Skeletal muscle tissue (tissue), 3 donors: ENCODE measurements at regions not wholly inside any gene's neighbourhood (a gene's known extent, or its start where the extent isn't known, plus 50 kb on each side); places are given as distances from the start of the nearest gene placed in this dataset.
"Not testable (repeated sequence)": the region's sequence is repeated elsewhere in the genome, so short reads cannot be mapped to it uniquely, and the experiment has no call there.

Source experiments
- H3K27ac ChIP-seq: one replicate; pipeline ENCODE4 v1.7.0; 2013; ENCODE audit warnings: mild to moderate bottlenecking, low read depth, low read length, inconsistent platforms
- H3K27me3 ChIP-seq, 3 donors: one replicate each; pipeline ENCODE4 v1.7.0; 2013; ENCODE audit warnings: low read length in 3 of 3; ENCODE audit not compliant: control insufficient read depth in 3 of 3, insufficient read depth in 3 of 3
- H3K36me3 ChIP-seq, 3 donors: one replicate each; pipeline ENCODE4 v1.7.0; 2013; ENCODE audit warnings: low read length in 3 of 3; ENCODE audit not compliant: control insufficient read depth in 3 of 3, insufficient read depth in 3 of 3
- H3K4me1 ChIP-seq, 3 donors: one replicate each; pipeline ENCODE4 v1.7.0; 2013; ENCODE audit warnings: low read length in 3 of 3, mild to moderate bottlenecking in 3 of 3; ENCODE audit not compliant: control insufficient read depth in 3 of 3, insufficient read depth in 3 of 3
- H3K4me3 ChIP-seq, 3 donors: one replicate each; pipeline ENCODE4 v1.7.0; 2013; ENCODE audit warnings: low read length in 3 of 3
- H3K9ac ChIP-seq, 3 donors: one replicate each; pipeline ENCODE4 v1.7.0; 2013; ENCODE audit warnings: low read length in 3 of 3, mild to moderate bottlenecking in 3 of 3, moderate library complexity in 2 of 3, low read depth in 1 of 3
- H3K9me3 ChIP-seq, 3 donors: one replicate each; pipeline ENCODE4 v1.7.0; 2013; ENCODE audit warnings: low read length in 3 of 3; ENCODE audit not compliant: control insufficient read depth in 3 of 3
- donor health status: Osteomylitis.

GRCh38 chr5:25002371-25002770 lies 357.6 kb upstream of the CDH10 start:
- Histone ChIP-seq H3K27ac (no peak overlapping the region), H3K9ac (no peak overlapping the region), H3K4me3 (no peak overlapping the region), H3K9me3 (peaks cover 0 to 2% (median 0%) of the 10 kb centered on the region in 3 donors), H3K36me3 (no peaks in the 10 kb centered on the region), H3K4me1 (no peaks in the 10 kb centered on the region), H3K27me3 (no peaks in the 10 kb centered on the region)

- no peak overlapping the region for H3K4me3 ChIP-seq
- no peaks in the 10 kb centered on the region for H3K27me3 ChIP-seq
- H3K9me3 ChIP-seq, result peaks cover 0 to 2% (median 0%) of the 10 kb centered on the region in 3 donors
- no peaks in the 10 kb centered on the region for H3K4me1 ChIP-seq
- H3K36me3 ChIP-seq, result no peaks in the 10 kb centered on the region
- no peak overlapping the region for H3K27ac ChIP-seq
- no peak overlapping the region for H3K9ac ChIP-seq
Measured at GRCh38 chr5:24999732-25000131, 355.0 kb upstream of the CDH10 start.

GRCh38 chr5:24998641-24999040 lies 353.9 kb upstream of the CDH10 start:
- H3K27ac ChIP-seq, result no peak overlapping the region

GRCh38 chr5:24986326-24986725 lies 341.5 kb upstream of the CDH10 start:
- no peak overlapping the region for H3K9ac ChIP-seq
- no peaks in the 10 kb centered on the region for H3K4me1 ChIP-seq
- H3K36me3 ChIP-seq, result no peaks in the 10 kb centered on the region
- H3K27me3 ChIP-seq, result no peaks in the 10 kb centered on the region
- H3K4me3 ChIP-seq, result no peak overlapping the region
- no peak overlapping the region for H3K27ac ChIP-seq
- peaks cover 0 to 2% (median 0%) of the 10 kb centered on the region in 3 donors for H3K9me3 ChIP-seq

More at GRCh38 chr5:24998641-24999040, 353.9 kb upstream of the CDH10 start:
- H3K4me3 ChIP-seq, result no peak overlapping the region
- H3K36me3 ChIP-seq, result no peaks in the 10 kb centered on the region
- no peaks in the 10 kb centered on the region for H3K4me1 ChIP-seq
- no peaks in the 10 kb centered on the region for H3K27me3 ChIP-seq
- H3K9ac ChIP-seq, result no peak overlapping the region
- H3K9me3 ChIP-seq, result peaks cover 0 to 2% (median 0%) of the 10 kb centered on the region in 3 donors

- not testable (repeated sequence) for H3K4me3 ChIP-seq
Measured at GRCh38 chr5:24978552-24978951, 333.8 kb upstream of the CDH10 start.

GRCh38 chr5:24963611-24964010 lies 318.8 kb upstream of the CDH10 start:
- no peaks in the 10 kb centered on the region for H3K27me3 ChIP-seq
- H3K9me3 ChIP-seq, result no peaks in the 10 kb centered on the region
- H3K4me1 ChIP-seq, result no peaks in the 10 kb centered on the region
- no peak overlapping the region for H3K9ac ChIP-seq
- no peak overlapping the region for H3K4me3 ChIP-seq
- H3K36me3 ChIP-seq, result no peaks in the 10 kb centered on the region
- H3K27ac ChIP-seq, result no peak overlapping the region

More at GRCh38 chr5:24978552-24978951, 333.8 kb upstream of the CDH10 start:
- H3K27me3 ChIP-seq, H3K4me1 ChIP-seq, H3K27ac ChIP-seq, H3K36me3 ChIP-seq, H3K9me3 ChIP-seq, H3K9ac ChIP-seq: not testable (repeated sequence)

- H3K9ac ChIP-seq, result no peak overlapping the region
- H3K4me3 ChIP-seq, result no peak overlapping the region
- H3K36me3 ChIP-seq, result no peaks in the 10 kb centered on the region
- H3K4me1 ChIP-seq, result no peaks in the 10 kb centered on the region
- H3K27ac ChIP-seq, result no peak overlapping the region
- no peaks in the 10 kb centered on the region for H3K27me3 ChIP-seq
- no peaks in the 10 kb centered on the region for H3K9me3 ChIP-seq
Measured at GRCh38 chr5:24923400-24923799, 278.6 kb upstream of the CDH10 start.

GRCh38 chr5:24918676-24919075 lies 273.9 kb upstream of the CDH10 start:
- no peak overlapping the region for H3K9ac ChIP-seq
- H3K27ac ChIP-seq, result no peak overlapping the region
- no peaks in the 10 kb centered on the region for H3K36me3 ChIP-seq
- H3K4me1 ChIP-seq, result no peaks in the 10 kb centered on the region
- H3K9me3 ChIP-seq, result no peaks in the 10 kb centered on the region
- no peak overlapping the region for H3K4me3 ChIP-seq
- H3K27me3 ChIP-seq, result no peaks in the 10 kb centered on the region

- Histone ChIP-seq H3K9me3 (no peaks in the 10 kb centered on the region), H3K27me3 (no peaks in the 10 kb centered on the region), H3K9ac (no peak overlapping the region), H3K4me3 (no peak overlapping the region), H3K36me3 (no peaks in the 10 kb centered on the region), H3K27ac (no peak overlapping the region), H3K4me1 (no peaks in the 10 kb centered on the region)
Measured at GRCh38 chr5:24916863-24917262, 272.1 kb upstream of the CDH10 start.

- H3K36me3 ChIP-seq, result no peaks in the 10 kb centered on the region
Measured at GRCh38 chr5:24909210-24909609, 264.4 kb upstream of the CDH10 start.

GRCh38 chr5:24906689-24907088 lies 261.9 kb upstream of the CDH10 start:
- Histone ChIP-seq H3K9ac (no peak overlapping the region), H3K9me3 (no peaks in the 10 kb centered on the region), H3K4me3 (no peak overlapping the region), H3K4me1 (no peaks in the 10 kb centered on the region), H3K27me3 (no peaks in the 10 kb centered on the region), H3K36me3 (no peaks in the 10 kb centered on the region), H3K27ac (no peak overlapping the region)

More at GRCh38 chr5:24909210-24909609, 264.4 kb upstream of the CDH10 start:
- Histone ChIP-seq H3K27ac (no peak overlapping the region), H3K9me3 (no peaks in the 10 kb centered on the region), H3K27me3 (no peaks in the 10 kb centered on the region), H3K4me1 (no peaks in the 10 kb centered on the region), H3K9ac (no peak overlapping the region), H3K4me3 (no peak overlapping the region)
